ENCODE measurements at regions not wholly inside any gene's neighbourhood (a gene's known extent, or its start where the extent isn't known, plus 50 kb on each side); places are given as distances from the start of the nearest gene placed in this dataset.

DNA sequence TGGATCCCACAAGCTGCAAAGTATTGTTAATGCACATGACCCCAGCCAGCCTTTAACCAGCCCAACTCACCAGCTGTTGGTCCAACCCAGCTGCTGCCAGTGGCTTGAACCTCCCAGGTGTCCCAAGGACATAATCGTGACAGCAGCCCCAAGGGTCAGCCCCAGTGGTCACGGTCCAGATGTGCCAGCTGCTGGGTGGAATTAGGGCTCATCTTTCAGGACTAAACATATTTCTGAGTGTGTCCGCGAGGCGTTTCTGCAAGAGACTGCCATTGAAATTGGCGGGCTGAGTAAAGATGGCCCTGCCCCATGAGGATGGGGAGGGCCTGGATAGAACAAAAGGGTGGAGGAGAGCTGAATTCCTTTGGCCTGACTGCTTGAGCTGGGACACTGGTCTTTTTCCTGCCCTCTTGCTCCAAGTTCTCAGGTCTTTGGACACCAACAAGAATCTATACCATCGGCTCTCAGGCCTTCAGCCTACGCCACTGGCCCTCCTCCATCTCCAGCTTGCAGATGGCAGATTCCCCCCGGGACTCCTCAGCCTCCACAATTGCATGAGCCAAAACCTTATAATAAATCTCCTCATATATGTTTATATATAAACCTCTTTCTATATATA, 240.2 kb downstream of the MN1 start:
- peak; percentile 72 for DNase-seq (ENCODE audit: low spot score)

DNA sequence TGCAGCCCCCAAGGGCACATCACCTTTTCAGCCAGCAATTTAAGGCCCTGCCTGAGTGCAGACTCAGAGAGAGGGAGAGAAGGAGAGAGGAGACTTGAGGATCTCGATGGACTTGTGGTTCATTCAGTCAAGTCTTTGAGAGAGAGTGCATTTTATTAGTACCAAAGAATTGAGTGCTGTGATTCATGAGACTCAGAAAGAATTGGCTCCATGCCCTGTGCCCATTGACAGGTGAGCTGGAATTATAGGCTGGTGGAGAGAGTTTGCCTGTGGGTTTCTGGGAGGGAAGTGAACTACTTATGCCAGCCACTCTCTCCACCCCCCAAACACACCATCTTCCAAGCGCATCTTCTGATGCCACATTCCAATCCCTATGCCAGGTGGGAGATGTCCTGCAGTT, 236.8 kb downstream of the MN1 start:
- no peak for DNase-seq (ENCODE audit: low spot score)

DNA sequence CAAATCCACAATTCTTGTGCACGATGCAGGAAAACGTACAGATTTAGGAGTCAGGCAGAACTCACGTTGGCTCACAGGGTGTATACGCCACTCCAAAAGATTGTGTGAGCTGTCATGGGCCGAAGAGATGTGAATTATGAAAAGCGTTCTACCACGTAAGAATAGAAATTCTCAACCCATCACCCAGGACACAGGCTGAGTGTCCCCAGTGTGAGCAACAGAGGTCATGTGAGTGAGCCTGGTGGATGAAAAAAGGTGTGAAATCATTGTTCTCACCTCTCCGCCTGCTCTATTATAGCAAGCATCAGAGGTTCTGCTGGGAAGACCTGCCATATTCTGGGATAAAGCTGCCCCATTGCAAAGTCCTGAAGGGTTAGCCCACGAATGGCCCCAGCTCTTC, 235.0 kb downstream of the MN1 start:
- no peak for DNase-seq (ENCODE audit: low spot score)

DNA sequence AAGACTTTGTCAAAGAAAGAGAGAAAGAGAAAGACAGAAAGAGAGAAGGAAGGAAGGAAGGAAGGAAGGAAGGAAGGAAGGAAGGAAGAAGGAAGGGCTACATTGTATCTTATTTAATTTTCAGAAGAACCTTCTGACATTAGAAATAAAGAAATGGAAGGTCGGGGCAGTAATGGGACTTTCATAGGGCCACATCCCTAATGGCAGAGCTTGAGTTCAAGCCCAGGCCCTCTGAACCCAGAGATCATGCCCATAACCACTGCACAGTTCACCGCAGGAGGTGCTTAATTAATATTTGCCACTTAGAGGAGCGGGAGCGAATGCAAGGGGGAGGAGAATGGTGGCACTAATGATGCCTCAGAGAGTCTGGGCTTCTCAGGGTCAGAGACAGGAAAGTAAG, 233.3 kb downstream of the MN1 start:
- no peak for DNase-seq (ENCODE audit: low spot score)

DNA sequence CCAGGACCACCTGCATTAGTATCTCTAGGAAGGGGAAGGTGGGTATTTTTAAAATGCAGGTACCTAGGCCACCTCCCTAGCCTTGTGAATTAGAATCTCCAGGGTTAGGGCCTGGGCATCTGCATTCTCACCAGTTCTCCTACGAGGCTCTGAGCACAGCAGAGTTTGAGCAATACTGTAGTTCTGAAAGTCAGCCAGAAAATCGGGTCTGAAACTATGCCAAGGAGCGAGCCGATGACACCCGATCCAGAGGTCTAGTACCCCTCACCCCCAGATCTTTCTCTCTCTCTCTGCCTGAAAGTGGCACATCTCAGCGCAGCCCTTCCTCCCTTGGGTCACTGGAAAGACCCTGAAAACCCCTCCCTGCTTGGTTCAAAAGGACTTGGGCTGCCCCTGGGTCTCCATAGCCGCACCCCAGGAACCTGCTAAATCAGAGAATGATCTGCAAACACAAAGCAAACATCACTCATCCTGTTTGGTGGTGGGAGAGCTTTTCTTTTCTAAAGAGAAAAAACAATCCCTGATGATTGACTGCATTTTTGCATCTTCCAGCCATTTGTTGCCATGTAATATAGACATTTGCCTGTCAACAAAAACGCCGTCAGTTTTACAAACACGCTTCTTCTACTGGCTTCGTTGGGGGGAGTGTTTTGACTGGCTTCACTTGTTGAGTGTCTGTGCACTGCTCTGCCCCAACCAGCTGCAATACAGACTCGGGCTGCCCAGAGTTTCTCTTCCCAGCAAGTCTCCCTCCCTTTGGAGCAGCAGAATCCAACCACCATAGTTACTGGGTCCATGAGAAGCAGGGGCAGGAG, 229.9 kb downstream of the MN1 start:
- DNase-seq (ENCODE audit: low spot score) = no peak

DNA sequence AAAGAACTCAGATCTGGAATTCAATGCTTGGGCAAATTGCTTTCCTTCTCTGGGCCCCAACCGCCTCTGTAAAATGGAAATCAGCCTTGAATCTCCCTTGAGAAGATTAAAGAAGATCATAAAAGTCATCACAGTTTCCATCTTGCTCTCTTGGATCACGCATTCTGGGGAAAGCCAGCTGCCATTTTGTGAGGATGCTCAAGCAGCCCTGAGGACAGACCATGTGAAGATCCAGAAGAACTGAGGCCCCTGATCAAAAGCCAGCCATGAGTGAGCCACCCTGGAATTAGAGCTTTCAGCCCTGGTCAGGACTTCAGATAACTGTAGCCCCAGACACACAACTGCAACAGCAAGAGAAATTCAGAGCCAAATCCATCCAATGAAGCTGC, 229.3 kb downstream of the MN1 start:
- DNase-seq (ENCODE audit: low spot score) = no peak

DNA sequence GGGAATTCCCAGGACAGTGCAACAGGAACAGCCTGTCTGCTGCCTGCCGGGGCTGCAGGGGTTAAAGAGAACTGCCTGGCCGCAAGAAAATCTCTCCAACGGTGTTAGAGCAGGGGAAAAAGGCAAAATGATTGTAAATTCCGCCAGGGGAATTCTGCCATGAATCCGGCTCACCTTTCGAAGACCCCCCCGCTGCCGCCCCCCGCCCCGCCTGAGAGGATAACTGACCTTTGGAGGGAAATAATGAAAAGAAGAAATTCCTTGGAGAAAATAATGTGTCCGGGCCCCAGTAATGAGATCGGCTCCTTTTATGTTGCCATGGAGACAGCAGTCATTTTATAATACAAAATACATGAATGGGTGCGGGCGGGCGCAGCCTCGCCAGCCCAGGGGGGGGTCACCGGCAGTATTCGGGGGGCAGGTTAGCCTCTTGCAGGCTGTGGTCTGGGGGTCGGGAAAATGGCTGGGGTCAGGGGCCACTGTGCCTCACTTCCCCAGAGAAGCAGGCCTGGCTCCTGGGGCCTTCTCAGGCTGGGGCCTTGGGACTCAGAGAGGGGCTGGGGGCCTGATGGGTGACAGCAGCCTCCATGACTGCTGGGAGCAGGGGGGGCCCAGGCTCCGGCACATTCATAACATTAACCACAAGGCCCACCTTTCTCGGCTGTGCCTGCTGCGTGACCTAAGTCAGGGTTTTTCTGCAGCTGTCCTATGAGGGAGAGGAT, 228.1 kb downstream of the MN1 start:
- DNase-seq (ENCODE audit: low spot score) = no peak

DNA sequence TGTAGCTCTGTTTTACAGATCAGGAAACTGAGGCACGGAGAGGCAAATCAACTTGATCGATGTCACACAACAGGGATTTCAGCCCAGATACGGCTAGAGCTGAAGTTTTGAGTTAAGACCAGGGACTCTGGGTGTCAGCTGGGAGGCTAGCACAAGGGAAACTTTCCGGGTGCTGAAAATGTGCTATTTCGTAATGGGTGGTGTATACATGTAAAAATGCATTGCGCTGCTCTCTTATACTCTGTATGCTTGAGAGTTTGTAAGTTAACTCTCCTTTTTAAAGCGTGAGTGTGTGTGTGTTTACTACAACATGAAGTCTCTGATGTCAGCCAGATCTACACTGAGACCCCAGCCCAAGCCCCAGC, 227.6 kb downstream of the MN1 start:
- no peak for DNase-seq (ENCODE audit: low spot score)

DNA sequence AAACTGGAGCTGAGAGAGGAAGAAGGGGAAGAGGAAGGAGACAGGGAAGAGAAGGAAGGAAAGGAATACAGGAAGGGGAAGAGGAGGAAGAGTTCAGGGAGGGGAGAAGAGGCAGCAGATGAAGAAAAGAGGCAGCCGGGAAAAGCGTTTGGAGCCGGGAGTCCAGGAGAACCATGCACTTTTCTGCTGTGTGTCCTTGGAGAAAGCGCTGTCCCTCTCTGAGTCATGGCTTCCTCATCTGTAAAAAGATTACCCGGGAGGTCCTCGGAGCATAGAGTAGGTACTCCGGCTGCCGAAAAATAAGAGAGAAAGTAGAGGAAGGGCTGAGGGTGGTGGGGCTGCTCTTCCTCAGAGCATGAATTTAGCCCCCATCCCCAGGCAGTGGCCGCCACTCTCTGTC, 226.9 kb downstream of the MN1 start:
- no peak for DNase-seq (ENCODE audit: low spot score)

DNA sequence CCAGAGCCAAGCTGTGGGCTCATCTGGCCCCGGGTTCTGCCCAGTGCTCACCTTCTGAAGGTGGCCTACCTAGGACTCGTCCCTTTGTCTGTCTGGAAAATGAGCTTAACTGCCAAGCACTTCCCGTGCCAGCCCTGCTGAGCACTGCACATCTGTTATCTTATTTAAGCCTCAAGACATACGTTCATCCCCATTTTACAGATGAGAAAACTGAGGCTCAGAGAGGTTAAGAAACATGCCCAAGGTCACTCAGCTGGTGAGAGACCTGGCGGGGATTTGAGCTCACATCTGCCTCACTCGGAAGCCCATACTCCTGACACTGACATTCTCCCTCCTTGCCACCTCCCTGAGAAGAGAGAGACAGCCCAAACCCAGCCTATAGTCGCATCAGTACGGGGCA, 226.2 kb downstream of the MN1 start:
- DNase-seq (ENCODE audit: low spot score) = no peak

DNA sequence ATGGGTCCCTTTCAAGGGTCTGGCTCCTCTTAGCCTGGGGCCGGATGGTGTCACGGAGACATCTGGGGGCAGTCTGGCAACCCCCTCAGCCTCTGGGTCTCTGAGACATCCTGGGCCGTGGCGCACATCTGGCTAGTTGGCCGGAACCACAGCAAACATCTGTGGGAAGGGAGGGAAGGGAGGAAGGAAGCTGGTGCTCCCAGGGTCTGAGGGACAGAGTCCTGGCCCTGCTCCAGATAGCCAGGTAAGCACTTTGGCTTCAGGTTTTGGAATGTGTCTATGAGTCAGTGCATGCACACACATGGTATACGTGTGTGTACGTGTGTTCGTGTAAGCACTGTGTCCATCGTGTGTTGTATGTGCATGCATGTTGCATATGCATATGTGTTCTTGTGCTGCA, 225.1 kb downstream of the MN1 start:
- DNase-seq (ENCODE audit: low spot score) = no peak

DNA sequence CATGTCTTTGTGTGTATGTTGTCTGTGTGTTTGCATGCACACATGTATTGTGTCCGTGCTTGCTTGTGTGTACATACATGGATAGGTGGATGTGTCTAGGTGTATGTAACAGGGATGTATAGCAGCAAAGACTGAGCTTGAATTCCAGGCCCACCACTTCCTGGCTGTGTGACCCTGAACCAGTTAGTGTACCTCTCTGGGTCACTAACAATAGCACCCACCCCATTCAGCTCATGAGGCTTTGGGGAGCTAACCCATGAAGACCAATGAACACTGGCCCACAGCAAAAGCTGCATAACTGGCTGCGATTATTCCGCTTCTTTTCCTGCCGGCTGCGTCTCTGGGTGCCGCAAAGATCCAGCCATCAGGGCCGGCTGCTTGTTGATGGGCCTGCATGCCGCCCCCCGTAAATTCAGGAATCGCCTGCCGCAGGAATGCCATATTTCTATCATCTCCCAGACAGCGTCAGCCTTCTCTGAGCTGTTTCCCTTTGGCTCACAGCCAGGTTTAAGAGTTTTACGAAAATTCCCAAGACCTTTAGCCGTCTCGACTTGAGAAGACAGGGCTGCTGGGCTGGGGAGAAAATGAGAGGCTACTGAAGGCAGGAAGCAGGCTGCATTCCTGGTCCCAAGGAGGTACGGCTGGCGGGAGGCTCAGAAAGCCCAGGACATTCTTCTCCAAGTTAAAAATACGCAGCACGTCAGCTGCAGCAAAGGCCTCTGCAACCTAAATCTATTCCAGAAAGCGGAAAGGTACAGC, 224.6 kb downstream of the MN1 start:
- no peak for DNase-seq (ENCODE audit: low spot score)

DNA sequence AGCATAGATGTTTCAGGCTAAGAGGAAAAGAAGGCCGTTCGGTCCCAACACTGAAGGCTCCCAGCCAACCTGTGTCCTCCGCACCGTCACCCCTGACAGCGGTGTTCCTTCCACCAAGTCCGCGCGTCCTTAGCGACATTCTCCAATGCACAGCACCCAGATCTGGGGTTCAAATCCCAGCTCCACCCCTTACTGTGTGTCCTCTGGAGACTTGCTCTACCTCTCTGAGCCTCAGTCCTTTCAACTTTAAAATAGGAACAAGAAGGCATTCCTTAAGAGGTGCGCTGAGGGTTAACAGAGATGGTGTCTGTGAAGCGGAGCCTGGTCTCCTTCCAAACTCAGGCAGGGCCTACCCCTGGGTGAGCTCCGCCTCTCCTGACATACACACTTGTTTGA, 224.0 kb downstream of the MN1 start:
- no peak for DNase-seq (ENCODE audit: low spot score)

DNA sequence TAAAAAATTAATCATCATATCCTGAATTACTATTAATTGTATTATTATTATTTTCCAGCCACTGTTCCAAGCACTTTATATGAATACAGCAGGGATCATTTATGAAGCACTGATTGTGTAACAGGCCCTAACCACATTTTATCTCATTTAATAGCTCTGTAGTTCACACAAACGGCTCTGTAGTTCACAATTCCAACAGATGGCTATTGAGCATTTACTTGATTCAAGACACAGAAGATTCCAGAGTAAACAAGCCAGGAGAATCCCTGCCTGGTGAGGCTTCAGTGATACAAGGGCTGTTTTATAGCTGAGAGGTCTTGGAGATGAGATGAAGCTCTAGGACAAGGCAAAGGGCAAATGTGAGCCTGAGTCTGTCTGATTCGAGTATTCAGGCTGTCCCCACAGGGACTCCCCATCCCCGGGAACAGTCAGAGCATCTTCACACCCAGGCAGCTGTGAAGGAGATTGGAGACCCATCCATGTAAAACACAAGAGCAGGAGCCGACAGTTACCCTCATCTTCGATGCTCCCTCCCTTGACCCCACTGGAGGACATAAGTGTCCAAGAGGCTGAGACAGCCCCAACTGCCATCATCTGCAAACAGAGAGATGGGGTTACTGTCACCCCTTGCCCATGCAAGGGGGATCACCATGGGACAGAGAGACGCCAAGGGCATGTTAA, 222.5 kb downstream of the MN1 start:
- DNase-seq (ENCODE audit: low spot score) = peak; percentile 48

DNA sequence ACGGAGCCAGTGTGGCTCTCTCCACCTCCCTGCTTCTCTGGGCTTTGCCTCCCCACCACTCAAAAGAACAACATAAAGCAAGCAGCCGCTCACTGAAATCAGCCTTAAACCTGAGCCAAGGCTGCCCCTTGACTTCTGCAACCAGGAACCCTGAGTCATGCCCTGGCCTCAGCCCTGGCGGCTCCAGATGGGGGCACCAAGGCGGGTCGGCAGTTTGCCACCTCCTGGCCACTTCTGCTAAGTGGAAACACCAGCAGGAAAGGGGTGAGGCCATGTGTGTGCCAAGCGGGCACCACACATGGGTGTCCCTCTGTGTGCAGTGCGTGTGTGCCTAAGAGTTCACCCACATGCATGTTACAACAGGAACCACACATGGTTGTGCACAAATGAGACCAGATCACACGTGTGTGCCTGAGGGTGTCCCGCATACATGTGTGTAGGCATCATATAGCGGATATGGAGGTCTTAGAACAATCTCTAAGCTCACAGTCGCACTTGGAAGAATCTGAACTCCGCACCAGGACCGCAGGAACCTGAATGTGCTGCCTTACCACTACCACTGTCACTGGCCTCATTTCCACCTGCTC, 221.2 kb downstream of the MN1 start:
- no peak for DNase-seq (ENCODE audit: low spot score)

DNA sequence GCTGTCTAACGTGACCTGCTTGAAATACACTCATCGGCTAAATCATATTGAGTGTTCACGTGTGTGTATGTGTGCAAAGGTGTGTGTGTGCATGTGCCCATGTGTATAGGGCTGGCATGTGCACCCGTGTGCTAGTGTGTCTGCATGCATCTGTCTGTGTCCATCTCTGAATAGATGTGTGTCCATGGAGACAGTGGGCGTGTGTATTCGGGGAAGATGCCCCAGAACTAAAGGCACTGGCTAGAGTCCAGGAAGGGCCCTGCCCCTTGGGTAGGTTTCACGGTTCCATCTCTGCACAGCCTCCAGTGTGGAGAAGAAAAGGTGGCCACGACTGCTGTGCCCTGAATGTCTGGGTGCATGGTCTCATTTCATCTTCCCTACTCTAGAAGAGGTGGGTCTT, 220.3 kb downstream of the MN1 start:
- no peak for DNase-seq (ENCODE audit: low spot score)

DNA sequence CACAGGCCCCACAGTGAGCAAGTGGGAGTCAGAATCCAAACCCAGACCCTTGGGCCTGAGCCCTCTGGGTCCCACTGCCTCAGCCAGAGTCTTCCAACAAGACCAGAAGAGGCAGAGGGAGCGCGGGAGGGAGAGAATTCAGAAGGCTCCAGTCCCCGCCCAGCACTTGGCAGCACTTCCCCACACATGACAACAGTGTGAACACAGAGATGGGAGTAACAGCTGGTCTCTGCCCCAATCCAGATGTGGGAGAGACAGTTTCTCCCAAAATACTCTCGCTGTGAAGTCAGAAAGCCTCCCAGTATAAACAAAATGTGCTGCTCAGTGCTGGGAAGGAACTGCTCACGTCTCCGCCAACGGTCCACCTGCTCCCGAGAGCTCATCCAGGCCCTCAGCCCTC, 219.9 kb downstream of the MN1 start:
- peak; percentile 85 for DNase-seq (ENCODE audit: low spot score)

DNA sequence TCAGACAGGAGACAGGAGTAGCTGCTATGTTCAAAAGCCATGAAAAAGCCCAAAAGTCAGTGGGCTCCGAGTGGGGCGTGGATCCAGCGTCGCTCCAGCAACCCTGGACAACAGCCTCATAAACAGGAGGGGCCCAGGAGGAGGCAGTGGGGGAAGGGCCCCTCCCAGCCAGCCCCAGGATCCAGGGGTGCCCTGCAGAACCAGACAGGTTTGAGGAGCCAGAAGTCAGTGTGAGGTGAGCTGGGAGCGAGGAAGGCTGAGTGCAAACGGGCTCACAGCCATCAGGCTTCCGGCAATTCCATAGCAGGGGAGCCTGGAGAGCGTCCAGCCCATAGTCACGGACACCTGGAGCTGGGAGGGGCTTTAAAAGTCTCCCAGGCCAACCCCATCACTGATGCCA, 217.7 kb downstream of the MN1 start:
- DNase-seq (ENCODE audit: low spot score) = no peak

DNA sequence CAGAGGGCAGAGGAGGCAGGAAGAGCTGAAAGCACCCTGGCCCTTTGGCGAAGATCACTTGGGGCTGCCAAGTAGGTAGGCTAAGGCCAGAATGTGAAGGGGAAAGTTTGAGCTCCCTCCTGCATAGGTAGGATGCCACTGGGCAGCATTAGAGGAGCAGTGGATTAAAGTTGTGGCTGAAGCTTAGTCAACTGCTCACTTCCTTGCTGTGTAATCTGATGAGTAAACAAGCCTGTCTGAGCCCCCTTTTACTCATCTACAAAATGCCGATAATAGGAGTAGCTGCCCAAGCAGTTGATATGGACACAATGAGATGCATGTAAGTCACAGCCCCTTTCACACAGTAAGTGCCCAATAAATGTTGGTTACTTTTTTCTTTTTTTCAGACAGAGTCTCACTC, 216.4 kb downstream of the MN1 start:
- no peak for DNase-seq (ENCODE audit: low spot score)

DNA sequence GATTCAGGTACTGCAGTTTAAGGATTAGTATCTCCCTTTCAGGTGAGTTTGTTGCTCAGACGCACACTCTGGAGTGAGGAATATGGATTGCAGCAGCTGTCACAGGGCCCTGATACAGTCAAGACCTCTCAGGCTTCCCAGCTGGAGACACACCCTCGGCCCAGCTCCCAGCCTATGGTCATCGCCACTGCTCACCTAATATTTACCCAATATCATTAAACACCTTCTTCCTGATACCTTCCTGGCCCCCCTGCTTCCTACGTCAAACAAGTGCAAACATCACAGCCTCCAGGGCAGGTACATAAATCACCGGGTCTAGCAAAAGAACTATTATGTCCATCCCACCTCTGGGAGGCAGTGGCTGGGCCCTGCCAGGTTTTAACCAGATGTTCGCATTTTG, 213.3 kb downstream of the MN1 start:
- no peak for DNase-seq (ENCODE audit: low spot score)

DNA sequence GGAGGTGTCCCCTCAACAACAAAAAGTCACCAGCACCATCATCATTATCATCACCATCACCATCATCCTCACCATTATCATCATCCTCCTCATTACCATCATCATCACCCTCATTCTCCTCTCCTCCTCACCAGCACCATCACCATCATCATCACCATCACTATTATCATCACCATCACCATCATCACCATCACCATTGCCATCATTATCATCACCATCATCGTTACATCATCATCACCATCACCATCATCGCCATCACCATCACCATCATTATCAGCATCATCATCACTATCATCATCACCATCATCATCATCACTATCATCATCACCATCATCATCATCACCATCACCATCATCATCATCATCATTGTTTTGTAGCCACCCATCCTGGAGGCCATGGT, 212.6 kb downstream of the MN1 start:
- no peak for DNase-seq (ENCODE audit: low spot score)

DNA sequence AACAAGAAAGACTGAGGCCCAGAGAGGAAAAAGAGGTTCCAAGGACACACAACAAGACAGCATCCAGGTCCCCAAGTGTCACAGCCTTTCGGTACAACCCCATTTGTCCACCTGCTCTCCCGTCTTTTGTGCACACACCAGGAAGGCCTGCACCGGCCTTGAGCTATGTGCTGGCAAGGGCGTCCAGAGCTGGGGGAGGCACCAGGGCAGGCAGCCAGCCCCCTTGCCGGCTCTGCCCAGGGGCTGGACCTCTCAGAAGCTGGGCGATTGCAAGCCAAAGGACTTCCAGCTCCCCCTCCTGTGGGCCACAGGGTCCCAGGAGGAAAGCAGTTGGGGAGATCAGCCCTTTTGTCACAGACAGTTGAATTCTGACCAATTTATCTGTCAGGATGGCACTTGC, 210.5 kb downstream of the MN1 start:
- no peak for DNase-seq (ENCODE audit: low spot score)

All from AG20443 (cell line).